DOHH2 (cell line): ENCODE measurements at regions not wholly inside any gene's neighbourhood (a gene's known extent, or its start where the extent isn't known, plus 50 kb on each side); places are given as distances from the start of the nearest gene placed in this dataset.

ENCODE experiments used
- H3F3A ChIP-seq: fragments of 200-600 bp; sonication (generic), shearing (Covaris generic); 2 replicates; pipeline ENCODE4 v1.6.0; 2016; ENCODE audit warnings: antibody characterized with exemption, mild to moderate bottlenecking; ENCODE audit not compliant: control insufficient read depth, insufficient read depth
- H3K27ac ChIP-seq: fragments of 200-600 bp; sonication (generic); 2 replicates; pipeline ENCODE4 v1.5.1; 2014; ENCODE audit warnings: low read depth, mild to moderate bottlenecking, low read length, moderate library complexity
- H3K27me3 ChIP-seq: fragments of 200-600 bp; sonication (generic); 2 replicates; pipeline ENCODE4 v1.6.1; 2014; ENCODE audit warnings: mild to moderate bottlenecking, low read length, mixed read lengths; ENCODE audit not compliant: control insufficient read depth
- H3K36me3 ChIP-seq: fragments of 200-600 bp; sonication (generic); 2 replicates; pipeline ENCODE4 v1.6.1; 2014; ENCODE audit warnings: mild to moderate bottlenecking, low read length, moderate library complexity, mixed read lengths; ENCODE audit not compliant: control insufficient read depth
- H3K4me1 ChIP-seq: fragments of 200-600 bp; sonication (generic); 2 replicates; pipeline ENCODE4 v1.6.1; 2014; ENCODE audit warnings: mild to moderate bottlenecking, low read length, mixed read lengths; ENCODE audit not compliant: control insufficient read depth
- H3K4me2 ChIP-seq: fragments of 200-600 bp; sonication (generic); 2 replicates; pipeline ENCODE4 v1.6.0; 2014; ENCODE audit warnings: mild to moderate bottlenecking, low read length, moderate library complexity
- H3K4me3 ChIP-seq: fragments of 200-600 bp; sonication (generic); 2 replicates; pipeline ENCODE4 v1.5.1; 2014; ENCODE audit warnings: mild to moderate bottlenecking, low read length, mixed read lengths
- H3K79me2 ChIP-seq: fragments of 200-600 bp; sonication (generic); 2 replicates; pipeline ENCODE4 v1.6.1; 2014; ENCODE audit warnings: mild to moderate bottlenecking, low read length, mixed read lengths; ENCODE audit not compliant: control insufficient read depth
- H3K9me2 ChIP-seq: fragments of 200-600 bp; sonication (generic); replicated peaks from 2 replicates; pipeline ENCODE4 v1.6.1; 2014; ENCODE audit warnings: mild to moderate bottlenecking, low read length, mixed read lengths; ENCODE audit not compliant: control insufficient read depth
- H3K9me3 ChIP-seq: fragments of 200-600 bp; sonication (generic); 2 replicates; pipeline ENCODE4 v1.6.1; 2014; ENCODE audit warnings: antibody characterized with exemption, low read length, mixed read lengths; ENCODE audit not compliant: control insufficient read depth, insufficient read depth
- H4K20me1 ChIP-seq: fragments of 200-600 bp; sonication (generic); 2 replicates; pipeline ENCODE4 v1.6.0; 2014; ENCODE audit warnings: low read depth, mild to moderate bottlenecking, antibody characterized with exemption, low read length, moderate library complexity; ENCODE audit not compliant: control insufficient read depth, insufficient read depth
- CTCF ChIP-seq: fragments of 200-600 bp; sonication (generic); IDR thresholded peaks from one replicate; pipeline ENCODE4 v1.5.1; 2014; ENCODE audit warnings: antibody characterized with exemption, mild to moderate bottlenecking, low read depth, low read length; ENCODE audit not compliant: poor library complexity, severe bottlenecking
- EZH2phosphoT487 ChIP-seq: fragments of 200-600 bp; sonication (generic); IDR thresholded peaks from 2 replicates; pipeline ENCODE4 v1.6.1; 2017; ENCODE audit warnings: borderline replicate concordance, mild to moderate bottlenecking, antibody characterized with exemption, low read length, moderate library complexity, mixed read lengths

- H3K4me2 ChIP-seq: no peak overlapping the region
- TF ChIP-seq CTCF (no peak), EZH2phosphoT487 (no peak)
- no peaks in the 10 kb centered on the region for H3K9me2 ChIP-seq
- H3K4me1 ChIP-seq: no peaks in the 10 kb centered on the region
- H3K9me3 ChIP-seq: no peaks in the 10 kb centered on the region
- no peaks in the 10 kb centered on the region for H4K20me1 ChIP-seq
- H3K27me3 ChIP-seq: no peaks in the 10 kb centered on the region
- no peak overlapping the region for H3K4me3 ChIP-seq
- H3K27ac ChIP-seq: no peak overlapping the region
- no peaks in the 10 kb centered on the region for H3K79me2 ChIP-seq
- H3K36me3 ChIP-seq: no peaks in the 10 kb centered on the region
- no peaks in the 10 kb centered on the region for H3F3A ChIP-seq
Measured at GRCh38 chr20:10951216-10951615, 277.4 kb upstream of the JAG1 start.

- Histone ChIP-seq H3K79me2 (no peaks in the 10 kb centered on the region), H3K9me3 (no peaks in the 10 kb centered on the region), H4K20me1 (no peaks in the 10 kb centered on the region), H3K4me3 (no peak overlapping the region), H3K9me2 (no peaks in the 10 kb centered on the region), H3F3A (no peaks in the 10 kb centered on the region), H3K27me3 (no peaks in the 10 kb centered on the region), H3K27ac (no peak overlapping the region), H3K4me2 (no peak overlapping the region), H3K36me3 (no peaks in the 10 kb centered on the region), H3K4me1 (no peaks in the 10 kb centered on the region)
- TF ChIP-seq CTCF (no peak), EZH2phosphoT487 (no peak)
Measured at GRCh38 chr20:10951904-10952303, 278.1 kb upstream of the JAG1 start.

GRCh38 chr20:10953437-10953836 is 279.6 kb upstream of the JAG1 start:
- no peak for TF ChIP-seq CTCF
- no peak for TF ChIP-seq EZH2phosphoT487

More at GRCh38 chr20:10953437-10953836, 279.6 kb upstream of the JAG1 start:
- Histone ChIP-seq H3K4me1 (no peaks in the 10 kb centered on the region), H4K20me1 (no peaks in the 10 kb centered on the region), H3K79me2 (no peaks in the 10 kb centered on the region), H3K36me3 (no peaks in the 10 kb centered on the region), H3K9me3 (no peaks in the 10 kb centered on the region), H3K9me2 (no peaks in the 10 kb centered on the region), H3K4me2 (no peak overlapping the region), H3K27me3 (no peaks in the 10 kb centered on the region), H3K4me3 (no peak overlapping the region), H3K27ac (no peak overlapping the region), H3F3A (no peaks in the 10 kb centered on the region)
